ENCODE measurements at regions not wholly inside any gene's neighbourhood (a gene's known extent, or its start where the extent isn't known, plus 50 kb on each side); places are given as distances from the start of the nearest gene placed in this dataset.
A peak's percentile ranks its signal among the peaks of the same experiment; 100 is the strongest.
"Not testable (repeated sequence)": the region's sequence is repeated elsewhere in the genome, so short reads cannot be mapped to it uniquely, and the experiment has no call there.

DNA sequence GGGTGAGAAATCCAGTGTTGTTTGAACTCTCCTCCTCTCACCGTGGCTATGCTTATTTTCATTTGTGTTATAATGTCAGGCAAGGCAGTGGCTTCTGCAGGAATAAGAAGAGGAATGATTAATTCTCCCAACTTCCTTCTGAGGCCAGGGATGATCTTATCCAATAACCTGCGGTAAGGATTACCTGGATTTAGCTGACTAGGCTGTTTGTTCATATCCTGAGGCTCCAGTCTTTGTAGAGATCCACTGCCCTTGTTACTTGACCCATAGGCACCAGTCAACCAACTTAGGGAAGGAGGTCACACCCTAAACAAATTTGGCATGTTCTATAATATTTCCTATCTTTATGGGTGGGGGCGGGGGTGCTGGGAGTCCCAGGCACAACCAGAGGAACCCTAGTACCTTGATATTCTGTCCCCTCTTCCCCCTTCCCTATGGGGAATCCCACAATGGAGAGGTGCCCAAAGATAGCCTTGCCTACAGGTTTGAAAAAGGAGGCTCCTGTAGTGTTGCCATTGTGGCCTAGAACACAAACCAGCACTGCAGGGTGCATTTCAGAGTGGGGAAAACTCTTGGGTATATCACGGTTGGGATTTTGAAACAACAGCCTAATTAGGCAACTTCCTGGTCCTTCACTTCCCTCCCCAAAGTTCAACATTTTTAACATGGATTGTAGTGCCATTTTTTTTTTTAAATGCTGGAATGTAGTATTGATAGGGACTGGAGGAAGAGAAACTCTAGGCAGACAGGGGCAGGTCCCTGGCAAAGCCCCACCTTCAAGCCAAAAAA, 977.5 kb upstream of the SPRY2 start:
- no peak for DNase-seq

DNA sequence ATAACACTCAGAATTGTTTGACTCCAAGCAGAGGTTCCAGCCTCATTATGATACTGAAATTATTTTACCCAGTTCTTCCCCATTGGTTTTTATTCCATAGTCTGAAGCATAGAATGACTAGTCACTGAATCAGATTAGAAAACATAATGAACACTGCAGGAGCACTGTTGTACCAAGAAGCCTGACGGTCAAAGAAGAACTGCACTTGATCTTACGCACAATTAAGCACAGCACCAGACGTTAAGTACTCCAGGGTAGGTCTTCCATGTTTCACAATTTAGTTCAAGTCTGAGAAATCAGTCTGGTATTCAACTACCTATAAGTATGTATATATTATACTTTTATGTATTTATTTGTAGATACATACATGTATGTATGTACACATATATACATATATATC, 973.5 kb upstream of the SPRY2 start:
- no peak for DNase-seq

DNA sequence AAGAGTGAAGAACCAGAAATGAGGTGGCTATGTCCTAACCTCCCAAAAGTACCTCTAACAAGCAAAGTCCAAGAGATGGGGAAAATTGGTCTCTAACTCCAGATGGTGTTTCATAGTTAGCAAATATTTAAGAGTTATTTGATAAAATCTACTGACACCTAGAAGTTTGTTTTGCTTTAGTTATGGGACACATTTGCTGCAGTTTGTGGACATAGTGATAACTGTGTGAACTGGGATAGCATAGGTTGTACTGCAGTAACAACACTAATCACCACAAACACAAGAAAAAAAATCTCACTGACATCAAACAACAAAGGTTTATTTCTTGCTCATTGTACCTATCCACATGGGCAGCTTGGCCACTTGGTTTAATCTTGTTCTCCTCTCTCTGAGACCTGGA, 965.0 kb upstream of the SPRY2 start:
- DNase-seq, result no peak

DNA sequence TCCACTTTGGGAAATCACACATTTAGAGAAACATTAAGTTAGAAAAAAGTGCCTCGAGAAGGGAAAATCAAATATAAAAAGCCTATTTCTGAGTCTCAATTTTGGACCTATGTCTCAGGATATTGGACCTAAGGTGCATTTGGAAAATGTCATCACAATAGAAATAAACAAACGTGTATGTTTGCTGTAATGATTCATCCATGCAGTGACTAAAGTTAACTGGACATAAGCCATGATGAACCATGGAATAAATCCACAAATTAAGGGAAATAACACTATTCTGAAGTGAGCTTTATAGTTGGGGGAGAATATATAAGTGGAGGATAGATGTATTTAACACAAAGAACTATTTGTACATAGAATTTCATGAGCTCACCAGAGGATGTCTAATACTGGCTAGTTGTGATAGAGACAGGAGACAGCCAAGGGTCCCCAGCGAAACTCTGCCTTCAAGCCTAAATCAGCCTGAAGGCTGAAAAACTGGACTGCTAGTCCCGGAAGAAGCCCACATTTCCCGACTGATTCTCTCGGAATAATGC, 963.3 kb upstream of the SPRY2 start:
- DNase-seq, result no peak

DNA sequence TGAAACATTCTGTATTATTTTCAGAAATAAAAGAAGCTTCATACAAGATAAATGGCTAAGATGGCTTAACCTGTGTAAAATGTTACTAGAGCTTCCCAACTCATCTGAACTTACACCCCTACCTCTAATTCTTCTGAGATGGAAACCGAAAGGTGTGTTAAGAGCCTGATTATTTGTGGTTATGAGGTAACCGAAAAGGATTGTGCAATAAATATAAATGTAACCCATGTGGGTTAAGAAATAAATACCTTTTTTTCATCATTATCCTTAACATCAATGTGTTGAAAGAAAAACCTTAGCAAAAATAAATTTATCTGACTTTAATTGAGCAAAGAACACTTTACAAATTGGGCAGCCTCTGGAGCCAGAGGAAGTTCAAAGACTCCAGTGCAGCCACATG, 961.8 kb upstream of the SPRY2 start:
- no peak for DNase-seq

DNA sequence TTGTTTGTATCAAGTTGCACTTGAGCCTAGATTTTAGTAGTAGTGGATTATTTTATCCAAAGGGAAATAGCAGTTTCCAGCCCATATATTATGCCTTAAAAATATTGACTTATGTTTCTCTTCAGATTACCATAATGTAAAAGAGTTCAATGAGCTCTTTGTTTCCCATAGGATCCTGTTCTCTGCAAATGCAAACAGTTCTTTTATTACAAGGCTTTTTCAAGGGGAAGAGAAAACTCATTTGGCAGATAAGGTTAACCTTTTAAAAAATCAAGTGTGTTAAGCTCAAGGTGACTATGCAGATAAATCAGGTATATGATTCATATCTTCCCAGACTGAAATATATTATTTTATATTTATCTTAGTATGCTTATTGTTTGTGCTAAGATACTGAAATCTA, 961.2 kb upstream of the SPRY2 start:
- peak; percentile 2 for DNase-seq

DNA sequence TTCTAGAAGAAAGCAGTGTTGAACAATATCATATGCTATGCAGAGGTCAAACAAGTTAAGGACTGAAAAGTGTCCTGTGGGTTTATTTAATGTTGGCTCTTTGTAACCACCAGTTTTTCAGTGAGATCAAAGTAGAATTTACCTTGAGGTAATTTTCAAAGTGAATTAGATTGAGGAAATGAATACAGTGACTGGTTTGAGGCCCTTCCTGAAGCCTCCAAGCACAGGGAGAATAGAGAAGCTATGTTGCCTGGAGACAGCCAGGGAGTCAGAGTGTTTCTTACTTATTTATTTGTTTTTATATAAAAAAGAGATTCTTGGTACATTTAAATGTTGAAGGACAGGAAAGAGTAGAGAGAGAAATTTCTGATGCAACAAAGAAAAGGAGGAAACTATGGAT, 954.3 kb upstream of the SPRY2 start:
- no peak for DNase-seq

DNA sequence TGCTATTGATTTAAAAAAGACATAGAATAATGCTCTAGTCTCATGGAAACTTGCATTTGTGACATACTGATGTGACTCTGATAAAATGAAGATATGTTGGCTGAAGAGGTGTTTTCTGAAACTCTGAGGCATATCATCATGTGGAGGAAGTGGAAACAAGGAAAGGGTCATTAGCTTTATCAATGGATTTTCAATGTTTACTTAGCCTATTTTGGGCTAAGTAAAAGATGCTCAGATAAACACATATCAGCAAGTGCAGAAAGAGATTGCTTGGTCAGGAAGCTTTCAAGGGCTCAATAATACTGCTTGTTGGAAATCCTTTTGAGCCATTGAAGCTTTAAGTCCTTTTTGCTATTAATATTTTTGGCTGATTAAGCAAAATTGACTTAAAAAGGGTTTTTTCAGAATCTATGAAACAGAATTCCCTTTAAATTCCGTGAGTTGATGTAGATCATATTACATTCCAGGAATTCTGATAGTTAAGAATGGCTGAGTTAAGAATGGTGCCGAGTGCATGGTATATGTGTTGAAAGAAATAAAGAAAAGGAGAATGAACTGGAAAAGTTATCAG, 952.8 kb upstream of the SPRY2 start:
- no peak for DNase-seq

DNA sequence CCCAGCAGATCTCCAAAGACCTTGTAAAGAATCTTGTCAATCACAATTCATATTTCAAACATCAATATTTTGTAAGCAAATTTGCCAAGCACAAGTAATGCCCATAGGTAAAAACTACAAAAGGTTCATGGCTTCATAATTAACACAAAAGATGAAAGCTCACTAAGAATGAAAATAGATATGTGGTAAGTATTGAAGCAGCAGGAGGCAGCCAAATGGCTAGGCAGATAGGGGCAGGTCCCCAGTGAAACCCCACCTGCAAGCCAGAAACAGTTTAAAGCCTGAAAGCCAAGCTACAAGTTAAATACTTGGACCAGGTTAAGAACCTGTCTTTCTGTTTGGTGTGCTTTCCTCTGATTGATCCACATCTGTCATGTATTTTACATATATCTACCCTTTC, 942.6 kb upstream of the SPRY2 start:
- DNase-seq, result no peak

DNA sequence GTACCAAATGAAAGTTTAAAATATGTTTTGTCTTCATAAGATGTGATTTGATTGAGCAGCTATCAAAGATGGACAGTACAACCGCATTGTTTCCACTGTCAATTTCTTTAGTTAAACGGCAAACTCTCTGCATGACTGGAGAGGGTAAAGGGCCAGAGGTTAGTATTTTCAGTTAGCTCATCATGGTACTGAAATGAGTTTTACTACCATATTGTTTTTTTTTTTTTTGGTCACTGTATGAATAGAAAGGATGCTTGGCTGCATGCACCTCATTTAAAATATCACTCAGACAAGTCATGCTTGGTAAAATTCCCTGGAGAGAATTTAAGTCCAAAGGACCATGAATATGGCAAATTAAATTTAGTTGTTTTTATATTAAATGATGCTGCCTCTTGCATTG, 942.1 kb upstream of the SPRY2 start:
- no peak for DNase-seq

DNA sequence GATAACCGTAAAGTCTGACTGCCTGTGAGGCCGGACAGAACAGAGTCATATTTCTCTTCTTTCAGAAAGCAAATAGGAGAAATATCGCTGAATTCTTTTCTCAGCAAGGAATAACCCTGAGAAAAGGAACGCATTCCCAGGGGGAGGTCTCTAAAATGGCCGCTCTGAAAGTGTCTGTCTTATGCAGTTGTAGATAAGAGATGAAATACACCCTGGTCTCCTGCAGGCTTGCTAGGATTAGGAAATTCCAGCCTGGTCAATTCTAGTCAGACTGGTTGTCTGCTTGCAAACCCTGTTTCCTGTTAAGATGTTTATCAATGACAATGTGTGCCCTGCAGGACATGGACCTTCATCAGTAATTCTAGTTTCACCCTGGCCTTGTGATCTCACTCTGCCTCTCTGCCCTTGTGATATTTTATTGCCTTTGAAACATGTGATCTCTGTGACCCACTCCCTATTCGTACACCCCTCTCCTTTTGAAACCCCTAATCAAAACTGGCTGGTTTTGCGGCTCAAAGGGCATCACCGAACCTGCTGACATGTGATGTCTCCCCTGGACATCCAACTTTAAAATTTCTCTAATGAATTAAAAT, 934.8 kb upstream of the SPRY2 start:
- no peak for DNase-seq

DNA sequence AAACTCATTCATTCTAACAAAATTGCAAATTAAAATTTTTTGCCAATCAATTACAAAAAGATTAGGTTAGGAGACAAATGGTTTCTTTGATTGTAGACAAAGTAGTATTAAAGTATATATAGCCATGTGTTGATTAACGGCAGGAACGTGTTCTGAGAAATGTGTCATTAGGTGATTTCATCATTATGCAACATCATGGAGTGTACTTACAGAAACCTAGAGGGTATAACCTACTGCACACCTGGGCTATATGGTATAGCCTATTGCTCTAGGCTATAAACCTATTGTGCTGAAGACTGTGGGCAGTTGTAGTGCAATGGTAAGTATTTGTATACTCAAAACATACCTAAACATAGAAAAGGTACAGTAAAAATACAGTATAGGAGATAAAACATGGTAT, 906.8 kb upstream of the SPRY2 start:
- no peak for DNase-seq

DNA sequence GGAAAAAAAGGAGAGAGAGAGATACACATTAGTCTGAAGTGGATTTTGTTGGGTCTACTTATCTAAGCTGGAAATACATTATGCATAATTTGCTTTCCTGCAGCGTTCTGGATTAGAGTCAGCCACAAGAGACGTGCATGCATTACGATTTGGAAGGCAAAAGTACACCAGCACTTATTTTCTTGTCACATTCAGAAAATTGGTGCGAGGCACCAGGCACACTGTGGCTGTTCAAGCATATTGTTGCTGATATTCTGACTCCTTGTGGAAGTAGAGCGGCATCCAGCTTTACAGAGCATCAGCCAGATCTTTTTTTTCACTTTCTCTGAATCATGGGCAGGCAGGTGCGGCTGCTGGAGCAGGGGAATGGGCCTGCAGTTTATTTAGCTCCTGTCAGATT, 905.6 kb upstream of the SPRY2 start:
- DNase-seq, result no peak

DNA sequence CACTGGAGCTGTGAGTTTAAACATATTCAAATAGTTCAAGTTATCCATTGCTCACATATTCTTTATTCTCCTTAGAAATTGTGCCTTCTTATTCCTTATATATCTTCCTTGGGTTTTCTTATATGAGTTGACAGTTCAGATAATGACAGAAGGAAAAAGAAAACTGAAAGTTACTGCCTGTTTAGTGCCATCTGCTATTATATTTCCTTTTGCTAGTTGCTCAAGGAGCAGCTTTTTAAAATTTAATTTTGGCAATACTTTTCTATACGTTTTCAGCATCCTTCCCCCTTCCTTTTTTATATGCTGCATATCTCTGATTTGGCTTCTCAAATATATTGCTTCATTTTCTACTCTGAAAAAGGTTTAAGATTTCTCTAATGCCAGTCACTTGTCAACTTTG, 903.1 kb upstream of the SPRY2 start:
- DNase-seq, result no peak

DNA sequence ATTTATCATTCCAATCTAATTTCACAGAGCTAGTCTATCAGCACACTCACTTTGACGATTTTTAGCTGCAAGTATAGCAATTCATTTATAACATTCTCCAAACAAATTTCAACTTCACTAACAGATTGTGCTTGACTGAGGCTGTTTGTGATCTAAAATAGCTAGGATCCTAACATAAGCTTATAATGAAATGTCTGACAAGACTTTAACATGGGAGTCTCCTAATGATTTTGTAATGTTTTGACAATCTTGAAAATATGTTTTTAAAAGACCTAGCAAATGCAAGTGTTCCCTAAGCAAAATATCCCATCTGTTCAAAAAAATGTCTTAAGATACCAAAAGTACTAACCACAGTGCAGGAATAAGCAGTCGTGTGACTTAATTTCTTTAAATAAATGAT, 889.5 kb upstream of the SPRY2 start:
- DNase-seq, result no peak

DNA sequence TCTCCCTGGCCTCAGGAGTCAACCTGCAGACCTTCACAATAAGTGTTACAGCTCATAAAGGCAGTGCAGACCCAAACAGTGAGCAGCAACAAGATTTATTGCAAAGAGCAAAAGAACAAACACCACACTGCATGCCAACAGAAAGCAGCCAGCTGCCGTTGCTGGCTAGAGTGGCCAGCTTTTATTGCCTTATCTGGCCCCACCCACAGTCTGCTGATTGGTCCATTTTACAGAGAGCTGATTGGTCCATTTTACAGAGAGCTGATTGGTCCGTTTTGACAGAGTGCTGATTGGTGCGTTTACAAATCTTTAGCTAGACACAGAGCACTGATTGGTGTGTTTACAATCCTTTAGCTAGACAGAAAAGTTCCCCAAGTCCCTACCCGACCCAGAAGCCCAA, 885.9 kb upstream of the SPRY2 start:
- DNase-seq, result not testable (repeated sequence)

DNA sequence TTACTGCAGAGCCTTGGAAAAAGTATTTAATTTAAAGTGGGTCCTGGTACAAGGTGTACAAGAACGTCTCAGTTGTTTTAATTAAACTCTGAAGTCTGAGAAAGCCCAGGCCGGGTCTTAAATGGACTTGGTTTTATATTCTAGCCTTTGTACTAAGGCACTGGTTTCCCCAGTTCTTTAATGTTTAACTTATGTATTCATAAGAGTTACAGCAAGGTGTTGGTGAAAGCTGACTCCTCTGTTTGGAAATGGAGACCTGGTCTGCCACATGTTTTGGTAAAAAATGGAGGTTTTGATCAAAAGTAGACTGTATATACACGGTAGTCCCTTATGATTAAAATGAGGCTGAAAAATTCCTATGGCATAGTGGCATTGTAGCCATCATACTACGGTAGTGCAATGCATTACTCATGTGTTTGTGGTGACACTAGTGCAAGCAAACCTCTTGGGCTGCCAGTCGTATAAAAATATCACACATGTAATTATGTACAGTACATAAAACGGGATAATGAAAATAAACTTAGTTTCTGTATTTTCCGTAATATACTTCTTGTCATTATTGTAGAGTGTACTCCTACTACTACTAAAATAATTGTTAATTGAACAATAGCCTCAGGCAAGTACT, 883.4 kb upstream of the SPRY2 start:
- DNase-seq, result no peak

DNA sequence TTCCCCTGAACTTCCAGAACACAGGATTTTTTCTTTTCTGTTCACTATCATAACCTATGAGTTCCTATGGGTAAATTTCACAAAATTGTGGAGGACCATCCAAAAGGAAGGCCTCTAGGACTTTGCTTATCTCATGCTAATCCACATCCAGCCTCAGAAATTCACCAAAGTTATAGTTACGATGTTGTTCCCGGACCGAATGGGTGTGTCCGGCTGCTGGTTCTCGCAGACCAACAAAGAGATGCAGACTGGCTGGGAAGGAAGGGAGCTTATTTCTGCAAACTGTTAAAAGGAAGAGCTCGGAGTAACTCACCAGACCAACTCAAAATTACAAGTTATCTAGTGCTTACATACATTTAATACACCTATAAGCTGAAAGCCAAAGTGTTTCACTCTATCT, 882.9 kb upstream of the SPRY2 start:
- DNase-seq, result no peak

DNA sequence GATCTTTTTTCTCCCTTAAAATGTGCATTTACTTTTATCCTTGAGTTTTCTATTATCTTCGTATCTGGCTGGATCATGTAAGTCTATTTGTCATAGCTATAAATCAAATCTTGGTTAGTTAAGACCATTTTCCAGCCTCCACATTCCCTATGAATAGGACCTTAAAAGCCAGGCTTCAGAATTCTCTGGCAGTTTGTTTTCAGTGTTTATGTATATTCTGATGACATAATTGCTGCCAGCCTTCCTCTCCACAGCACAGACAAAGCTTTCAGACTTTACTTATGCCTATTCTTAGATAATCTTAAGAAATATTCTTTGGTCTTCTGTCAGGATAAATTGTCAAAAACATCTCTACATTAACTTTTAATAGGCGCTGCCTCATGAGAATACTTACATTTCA, 870.8 kb upstream of the SPRY2 start:
- DNase-seq, result no peak

DNA sequence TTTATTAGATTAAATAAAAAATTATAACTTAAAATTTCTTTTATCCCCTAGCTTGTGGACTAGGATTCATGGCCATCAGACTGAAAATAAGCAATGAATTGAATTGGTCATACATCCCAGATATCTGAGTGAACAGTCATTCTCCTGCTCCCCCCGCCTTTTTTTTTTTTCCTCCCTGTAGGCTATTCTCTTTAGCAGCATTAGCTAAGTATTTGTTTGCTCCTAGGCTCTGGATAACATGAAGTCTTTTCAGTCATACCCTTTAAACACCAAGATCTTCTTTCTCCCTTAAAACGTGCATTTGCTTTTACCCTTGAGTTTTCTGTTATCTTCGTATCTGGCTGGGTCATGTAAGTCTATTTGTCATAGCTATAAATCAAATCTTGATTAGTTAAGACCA, 866.7 kb upstream of the SPRY2 start:
- no peak for DNase-seq

DNA sequence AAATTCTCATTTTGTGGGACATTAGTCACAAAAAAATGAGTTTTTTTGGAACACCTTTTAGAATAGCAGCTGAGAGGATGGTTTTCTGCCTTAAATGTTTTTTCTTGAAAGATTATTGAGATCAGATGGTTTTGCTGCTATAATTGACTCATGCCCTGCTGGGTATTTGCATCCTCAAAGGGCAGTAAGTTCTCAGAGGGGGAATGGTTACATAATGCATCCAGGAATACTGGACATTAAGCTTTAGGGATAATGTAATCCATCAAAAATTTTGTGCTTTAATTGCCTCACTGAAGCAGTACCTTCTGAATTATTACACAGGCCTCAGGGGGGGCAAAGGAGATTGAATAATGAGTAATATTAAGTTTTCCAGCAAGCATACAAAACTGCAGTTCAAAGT, 866.3 kb upstream of the SPRY2 start:
- no peak for DNase-seq

DNA sequence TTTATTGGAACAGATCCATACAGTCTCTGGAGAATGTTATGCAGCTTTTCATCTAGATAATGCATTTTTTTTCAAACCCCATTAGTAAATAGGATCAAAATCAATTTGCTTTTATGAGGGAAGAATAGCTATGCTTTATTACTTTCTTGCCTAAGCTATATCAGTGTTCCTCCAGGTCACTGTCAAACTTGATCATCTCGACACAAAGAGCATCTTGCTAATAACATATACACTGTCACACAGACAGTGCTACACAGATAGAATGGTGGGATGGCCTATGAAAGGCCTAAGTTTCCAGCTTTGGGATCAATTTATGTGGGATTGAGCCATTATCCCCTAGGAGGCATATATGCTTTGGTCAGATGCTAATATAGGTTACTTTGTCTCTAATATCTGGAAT, 862.9 kb upstream of the SPRY2 start:
- no peak for DNase-seq

DNA sequence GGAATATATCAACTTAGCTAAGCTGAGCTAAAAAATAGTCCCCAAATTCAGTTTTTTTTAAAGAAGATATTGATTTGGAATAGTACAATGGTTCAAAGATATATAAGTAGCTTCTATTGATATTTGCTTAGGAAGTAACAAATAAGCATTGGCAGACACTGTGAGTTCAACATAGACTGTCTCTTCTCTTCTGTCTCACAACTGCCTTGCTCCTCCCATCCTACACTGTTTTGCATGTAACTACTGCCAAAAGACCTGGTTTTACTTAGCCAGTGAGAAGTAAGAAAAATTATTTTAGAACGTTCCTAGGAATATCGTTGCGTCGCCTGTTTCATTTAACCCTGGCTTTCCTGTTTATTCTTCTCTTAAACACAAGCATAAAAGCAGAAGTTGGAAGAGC, 859.0 kb upstream of the SPRY2 start:
- DNase-seq, result no peak

DNA sequence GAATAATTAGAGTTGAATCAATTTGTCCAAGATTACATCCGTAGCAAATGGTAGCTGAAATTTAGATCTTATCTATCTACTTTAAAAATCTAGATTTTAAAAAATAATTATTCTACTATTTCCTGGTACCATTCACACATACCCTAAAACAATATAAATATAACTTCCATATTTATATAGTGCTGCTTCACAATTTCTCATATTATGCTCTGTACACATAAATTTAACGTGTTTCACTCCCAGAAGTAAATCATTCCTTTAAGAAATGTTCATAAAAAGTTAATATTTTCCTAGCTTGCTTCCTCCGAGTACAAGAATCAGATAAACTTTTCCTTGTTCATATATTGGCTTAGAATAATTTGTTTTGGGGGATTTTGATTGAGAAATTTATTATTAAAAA, 857.0 kb upstream of the SPRY2 start:
- DNase-seq, result no peak
